OCI-LY1 (cell line): ENCODE measurements at regions not wholly inside any gene's neighbourhood (a gene's known extent, or its start where the extent isn't known, plus 50 kb on each side); places are given as distances from the start of the nearest gene placed in this dataset.

Experiments used
- H2AFZ ChIP-seq: fragments of 200-600 bp; sonication (generic), shearing (Covaris generic); 2 replicates; pipeline ENCODE4 v1.6.0; 2014; ENCODE audit warnings: antibody characterized with exemption, mild to moderate bottlenecking, low read length
- H3F3A ChIP-seq: fragments of 200-600 bp; sonication (generic), shearing (Covaris generic); 2 replicates; pipeline ENCODE4 v1.6.0; 2014; ENCODE audit warnings: mild to moderate bottlenecking, antibody characterized with exemption, low read length, moderate library complexity; ENCODE audit not compliant: insufficient read depth
- H3K27ac ChIP-seq: fragments of 200-600 bp; sonication (generic); 2 replicates; pipeline ENCODE4 v1.5.1; 2014; ENCODE audit warnings: low read length, mixed run types, mild to moderate bottlenecking, low read depth; ENCODE audit not compliant: poor library complexity, severe bottlenecking
- H3K27me3 ChIP-seq: fragments of 200-600 bp; sonication (generic); 2 replicates; pipeline ENCODE4 v1.6.0; 2014; ENCODE audit warnings: antibody characterized with exemption, mild to moderate bottlenecking, low read length, moderate library complexity; ENCODE audit not compliant: insufficient read depth
- H3K36me3 ChIP-seq: fragments of 200-600 bp; sonication (generic); 2 replicates; pipeline ENCODE4 v1.6.1; 2014; ENCODE audit warnings: mild to moderate bottlenecking, antibody characterized with exemption, low read length, moderate library complexity, mixed read lengths; ENCODE audit not compliant: insufficient read depth
- H3K4me1 ChIP-seq: fragments of 200-600 bp; sonication (generic); 2 replicates; pipeline ENCODE4 v1.5.1; 2014; ENCODE audit warnings: mild to moderate bottlenecking, low read length, moderate library complexity; ENCODE audit not compliant: insufficient read depth, severe bottlenecking
- H3K4me2 ChIP-seq: fragments of 200-600 bp; sonication (generic), shearing (Covaris generic); 2 replicates; pipeline ENCODE4 v1.6.1; 2014; ENCODE audit warnings: low read length
- H3K4me3 ChIP-seq: fragments of 200-600 bp; sonication (generic); 2 replicates; pipeline ENCODE4 v1.5.1; 2014; ENCODE audit warnings: low read length, low read depth, mild to moderate bottlenecking, mixed read lengths; ENCODE audit not compliant: poor library complexity, severe bottlenecking
- H3K79me2 ChIP-seq: fragments of 200-600 bp; shearing (Covaris generic); 2 replicates; pipeline ENCODE4 v1.6.1; 2016; ENCODE audit warnings: mixed run types, low read length, mixed read lengths; ENCODE audit not compliant: insufficient read depth
- H3K9ac ChIP-seq: fragments of 200-600 bp; sonication (generic), shearing (Covaris generic); 2 replicates; pipeline ENCODE4 v1.6.1; 2014; ENCODE audit warnings: mild to moderate bottlenecking, low read length, mixed read lengths
- H3K9me2 ChIP-seq: fragments of 200-600 bp; sonication (generic), shearing (Covaris generic); 2 replicates; pipeline ENCODE4 v1.6.1; 2014; ENCODE audit warnings: low read depth, mild to moderate bottlenecking, low read length, mixed read lengths
- H3K9me3 ChIP-seq: fragments of 200-600 bp; shearing (Covaris generic); 2 replicates; pipeline ENCODE4 v1.6.1; 2014; ENCODE audit warnings: low read length, mixed read lengths
- H4K20me1 ChIP-seq: fragments of 200-600 bp; sonication (generic), shearing (Covaris generic); 2 replicates; pipeline ENCODE4 v1.6.0; 2016; ENCODE audit warnings: mild to moderate bottlenecking, low read length; ENCODE audit not compliant: insufficient read depth
- EZH2 ChIP-seq: fragments of 200-600 bp; sonication (generic), shearing (Covaris generic); IDR thresholded peaks from 2 replicates; pipeline ENCODE4 v1.8.0; 2017; ENCODE audit warnings: borderline replicate concordance, mixed run types, mild to moderate bottlenecking, antibody characterized with exemption, low read length, moderate library complexity, mixed read lengths
- TF ChIP-seq, protein P1 (sequence below): fragments of 200-600 bp; sonication (generic), shearing (Covaris generic); IDR thresholded peaks from 2 replicates; pipeline ENCODE4 v1.5.1; 2017; ENCODE audit warnings: mild to moderate bottlenecking, antibody characterized with exemption, low read length, moderate library complexity, mixed read lengths

DNA sequence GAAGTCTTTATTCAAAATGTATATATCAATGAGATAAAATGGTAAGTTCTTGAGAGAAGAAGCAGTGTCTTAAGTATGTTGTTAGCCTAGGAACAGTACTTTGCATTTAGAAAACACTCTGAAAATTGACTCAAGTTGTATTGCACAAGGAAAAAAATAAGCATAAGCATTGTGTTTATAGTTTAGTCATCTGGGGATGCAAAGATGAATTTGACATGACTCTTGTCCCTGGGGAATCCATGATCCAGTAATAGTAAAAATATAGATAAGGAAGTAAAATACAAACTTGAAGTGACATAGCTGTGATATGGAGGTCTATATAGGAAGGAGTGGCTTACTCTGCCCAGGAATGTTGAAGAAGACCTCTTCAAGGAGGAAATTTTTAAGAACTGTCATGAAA, 185.0 kb upstream of the PTBP2 start:
- H4K20me1 ChIP-seq: no peaks in the 10 kb centered on the region
- no peaks in the 10 kb centered on the region for H3K4me1 ChIP-seq
- H3K9me3 ChIP-seq: no peaks in the 10 kb centered on the region
- H3K9me2 ChIP-seq: no peaks in the 10 kb centered on the region
- H3K27me3 ChIP-seq: no peaks in the 10 kb centered on the region
- no peaks in the 10 kb centered on the region for H3K79me2 ChIP-seq
- no peak overlapping the region for H3K4me3 ChIP-seq
- TF ChIP-seq, protein P1, sequence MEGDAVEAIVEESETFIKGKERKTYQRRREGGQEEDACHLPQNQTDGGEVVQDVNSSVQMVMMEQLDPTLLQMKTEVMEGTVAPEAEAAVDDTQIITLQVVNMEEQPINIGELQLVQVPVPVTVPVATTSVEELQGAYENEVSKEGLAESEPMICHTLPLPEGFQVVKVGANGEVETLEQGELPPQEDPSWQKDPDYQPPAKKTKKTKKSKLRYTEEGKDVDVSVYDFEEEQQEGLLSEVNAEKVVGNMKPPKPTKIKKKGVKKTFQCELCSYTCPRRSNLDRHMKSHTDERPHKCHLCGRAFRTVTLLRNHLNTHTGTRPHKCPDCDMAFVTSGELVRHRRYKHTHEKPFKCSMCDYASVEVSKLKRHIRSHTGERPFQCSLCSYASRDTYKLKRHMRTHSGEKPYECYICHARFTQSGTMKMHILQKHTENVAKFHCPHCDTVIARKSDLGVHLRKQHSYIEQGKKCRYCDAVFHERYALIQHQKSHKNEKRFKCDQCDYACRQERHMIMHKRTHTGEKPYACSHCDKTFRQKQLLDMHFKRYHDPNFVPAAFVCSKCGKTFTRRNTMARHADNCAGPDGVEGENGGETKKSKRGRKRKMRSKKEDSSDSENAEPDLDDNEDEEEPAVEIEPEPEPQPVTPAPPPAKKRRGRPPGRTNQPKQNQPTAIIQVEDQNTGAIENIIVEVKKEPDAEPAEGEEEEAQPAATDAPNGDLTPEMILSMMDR: no peak
- TF ChIP-seq EZH2: no peak
- H2AFZ ChIP-seq: no peak overlapping the region
- no peak overlapping the region for H3K4me2 ChIP-seq
- H3F3A ChIP-seq: no peaks in the 10 kb centered on the region
- no peak overlapping the region for H3K27ac ChIP-seq
- no peak overlapping the region for H3K9ac ChIP-seq
- no peaks in the 10 kb centered on the region for H3K36me3 ChIP-seq

DNA sequence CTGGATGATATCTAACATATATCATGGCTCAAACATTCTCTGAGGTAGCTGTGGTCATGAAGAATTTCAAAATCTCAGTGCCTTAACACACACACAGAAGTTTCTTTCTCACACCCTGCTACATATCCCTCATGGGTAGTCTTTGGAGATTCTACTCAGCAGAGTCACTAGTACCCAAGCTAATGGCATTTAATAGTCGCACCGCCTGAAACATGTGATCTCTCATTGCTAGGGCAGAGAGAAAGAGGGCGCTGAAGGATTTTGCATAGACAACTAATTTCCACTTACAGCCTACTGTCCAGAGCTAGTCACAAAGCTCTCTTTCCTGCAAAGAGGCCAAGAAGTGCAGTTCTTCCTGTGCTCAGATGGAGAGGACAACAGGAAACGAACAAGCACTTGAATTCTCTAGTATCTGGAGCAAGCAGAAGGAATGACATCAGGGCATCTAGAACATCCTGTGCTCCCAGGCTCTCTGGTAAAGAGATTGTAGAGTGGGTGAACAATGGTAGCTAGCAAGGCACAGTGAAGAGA, 183.4 kb upstream of the PTBP2 start:
- no peak overlapping the region for H3K9ac ChIP-seq
- no peaks in the 10 kb centered on the region for H3K4me1 ChIP-seq
- H3K79me2 ChIP-seq: no peaks in the 10 kb centered on the region
- TF ChIP-seq, protein P1: no peak; the same call in 1 of the 2 replicates
- no peak for TF ChIP-seq EZH2
- no peaks in the 10 kb centered on the region for H3K9me2 ChIP-seq
- H3F3A ChIP-seq: no peaks in the 10 kb centered on the region
- no peak overlapping the region for H3K4me2 ChIP-seq
- H3K36me3 ChIP-seq: no peaks in the 10 kb centered on the region
- no peaks in the 10 kb centered on the region for H4K20me1 ChIP-seq
- no peak overlapping the region for H2AFZ ChIP-seq
- no peak overlapping the region for H3K27ac ChIP-seq
- no peaks in the 10 kb centered on the region for H3K9me3 ChIP-seq
- H3K4me3 ChIP-seq: no peak overlapping the region
- H3K27me3 ChIP-seq: no peaks in the 10 kb centered on the region

DNA sequence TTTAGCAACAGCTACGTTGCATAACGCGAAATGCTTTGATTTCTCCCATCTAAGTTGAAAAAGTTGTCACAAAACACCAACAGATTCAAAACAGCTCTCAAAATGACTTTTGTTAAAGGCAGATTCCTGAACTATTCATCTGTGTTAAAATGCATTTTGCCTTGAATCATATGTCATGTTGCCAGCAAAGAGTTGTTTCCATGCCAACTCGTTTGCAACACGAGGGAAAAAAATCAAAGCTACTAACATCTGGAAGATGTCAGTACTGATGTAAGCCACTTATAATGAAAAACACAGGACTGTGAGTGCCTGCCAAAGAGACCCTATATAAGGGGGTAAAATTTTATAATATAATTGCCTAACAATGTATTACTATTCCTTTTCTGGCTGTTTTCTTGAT, 182.7 kb upstream of the PTBP2 start:
- Histone ChIP-seq H3K27me3 (no peaks in the 10 kb centered on the region), H3K4me3 (no peak overlapping the region), H3K36me3 (no peaks in the 10 kb centered on the region), H2AFZ (no peak overlapping the region), H4K20me1 (no peaks in the 10 kb centered on the region), H3K79me2 (no peaks in the 10 kb centered on the region), H3K4me1 (no peaks in the 10 kb centered on the region), H3K4me2 (no peak overlapping the region), H3F3A (no peaks in the 10 kb centered on the region), H3K9me2 (no peaks in the 10 kb centered on the region), H3K9me3 (no peaks in the 10 kb centered on the region), H3K9ac (no peak overlapping the region), H3K27ac (no peak overlapping the region)
- TF ChIP-seq, protein P1: no peak
- TF ChIP-seq EZH2: no peak
